ENCODE measurements at regions not wholly inside any gene's neighbourhood (a gene's known extent, or its start where the extent isn't known, plus 50 kb on each side); places are given as distances from the start of the nearest gene placed in this dataset.
"Not testable (repeated sequence)": the region's sequence is repeated elsewhere in the genome, so short reads cannot be mapped to it uniquely, and the experiment has no call there.

- not testable (repeated sequence) for DNase-seq (ENCODE audit: low read depth in 2 of 2)
These were observed 424.3 kb upstream of the ZNF337 start for GRCh38 chr20:26120920-26121319.

DNA sequence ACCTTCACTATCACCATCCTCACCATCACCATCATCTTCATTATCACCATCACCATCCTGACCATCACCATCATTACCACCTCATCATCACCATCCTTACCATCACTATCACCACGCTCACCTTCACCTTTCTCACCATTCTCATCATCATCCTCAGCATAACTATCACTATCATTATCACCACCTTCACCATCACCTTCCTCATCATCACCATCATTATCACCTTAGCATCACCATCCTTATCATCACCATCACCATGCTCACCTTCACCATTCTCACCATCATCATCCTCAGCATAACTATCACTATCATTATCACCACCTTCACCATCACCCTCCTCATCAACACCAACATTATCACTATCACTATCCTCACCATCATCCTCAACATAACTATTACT is 397.8 kb upstream of the ZNF337 start:
- DNase-seq (ENCODE audit: low read depth in 2 of 2), result not testable (repeated sequence)

- DNase-seq (ENCODE audit: low read depth in 2 of 2), result not testable (repeated sequence)
These were observed 395.3 kb upstream of the ZNF337 start for GRCh38 chr20:26091921-26092320.

- DNase-seq (ENCODE audit: low read depth in 2 of 2), result not testable (repeated sequence)
These were observed 389.5 kb upstream of the ZNF337 start for GRCh38 chr20:26086195-26086594.

DNA sequence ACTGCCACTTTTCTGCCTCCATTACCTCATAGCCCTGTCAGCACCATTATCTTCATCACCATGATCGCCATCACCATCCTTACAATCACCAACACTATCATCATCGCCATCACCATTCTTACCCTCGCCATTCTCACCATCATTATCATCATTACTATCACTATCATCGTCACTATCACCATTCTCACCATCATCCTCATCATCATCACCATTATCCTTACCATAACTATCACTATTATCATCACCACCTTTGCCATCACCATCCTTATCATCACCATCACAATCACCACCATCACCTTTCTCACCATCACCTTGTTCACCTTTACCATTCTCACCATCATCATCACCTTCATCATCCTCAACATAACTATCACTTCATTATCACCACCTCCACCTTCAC is 377.3 kb upstream of the ZNF337 start:
- not testable (repeated sequence) for DNase-seq (ENCODE audit: low read depth in 2 of 2)

DNA sequence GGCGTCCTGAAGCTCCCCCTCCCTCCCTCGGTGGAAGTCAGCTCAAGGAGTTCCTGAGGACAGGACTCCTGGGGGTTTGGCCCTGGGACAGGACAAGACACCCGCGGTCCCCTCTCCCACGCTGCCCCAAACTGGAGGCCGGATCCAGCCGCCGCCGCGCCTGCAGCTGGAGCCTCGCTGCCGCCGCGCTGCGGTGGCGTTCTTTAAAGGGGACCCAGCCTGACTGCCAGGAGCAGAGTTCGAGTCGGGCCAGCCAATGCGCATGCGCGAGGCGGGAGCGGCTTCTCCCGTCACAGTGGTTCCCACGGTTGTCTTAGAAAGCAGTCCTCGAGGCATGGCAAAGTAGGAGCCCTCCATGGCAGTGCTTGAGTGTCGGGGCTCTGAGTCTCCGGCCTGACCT is 362.7 kb upstream of the ZNF337 start:
- DNase-seq (ENCODE audit: low read depth in 2 of 2), result not testable (repeated sequence)

DNA sequence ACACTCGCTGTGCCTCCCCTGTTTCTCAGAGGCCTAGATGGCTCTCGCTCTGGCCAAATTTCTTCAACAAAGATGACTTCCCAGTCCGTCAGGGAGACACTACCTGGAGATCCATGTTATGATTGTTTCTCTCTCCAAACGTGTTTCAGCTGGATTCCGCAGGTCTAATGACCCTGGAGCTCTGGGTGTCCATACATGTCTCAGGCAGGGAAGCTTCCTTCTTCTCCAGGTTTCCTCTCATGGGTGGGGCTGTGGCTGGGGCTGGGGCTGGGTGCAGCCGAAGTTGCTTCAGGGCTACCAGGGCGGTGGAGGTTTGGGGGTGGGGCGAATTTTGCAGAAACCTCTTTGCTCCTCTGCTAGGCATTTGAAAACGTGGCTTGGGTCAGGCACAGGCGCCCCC is 361.8 kb upstream of the ZNF337 start:
- not testable (repeated sequence) for DNase-seq (ENCODE audit: low read depth in 2 of 2)

DNA sequence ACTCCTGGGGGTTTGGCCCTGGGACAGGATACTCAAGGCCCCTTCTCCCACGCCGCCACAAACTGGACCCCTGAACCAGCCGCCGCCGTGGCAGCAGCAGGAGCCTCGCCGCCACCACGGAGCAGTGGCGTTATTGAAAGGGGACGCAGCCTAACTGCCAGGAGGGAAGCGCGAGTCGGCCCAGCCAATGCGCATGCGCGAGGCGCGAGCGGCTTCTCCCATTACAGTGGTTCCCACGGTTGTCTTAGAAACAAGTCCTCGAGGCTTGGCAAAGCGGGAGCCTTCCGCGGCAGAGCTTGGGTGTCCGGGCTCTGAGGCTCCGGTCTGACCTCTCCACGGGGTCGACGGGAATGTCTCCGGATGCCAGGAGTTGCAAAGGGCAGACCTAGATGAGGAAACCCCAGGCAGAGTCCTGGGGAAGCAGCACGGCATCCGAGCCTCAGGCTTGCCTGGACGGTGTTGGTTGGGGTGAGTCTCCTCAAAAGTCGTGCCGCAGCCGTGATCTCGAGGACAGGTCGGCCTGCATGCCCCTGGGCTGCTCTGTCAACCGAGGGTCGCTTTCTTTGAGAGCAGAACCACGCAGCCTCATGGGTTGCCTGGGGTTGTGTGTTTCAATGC is 360.6 kb upstream of the ZNF337 start:
- not testable (repeated sequence) for DNase-seq (ENCODE audit: low read depth in 2 of 2)

GRCh38 chr20:26025792-26026191 is 329.1 kb upstream of the ZNF337 start:
- DNase-seq (ENCODE audit: low read depth in 2 of 2), result not testable (repeated sequence)

- DNase-seq (ENCODE audit: low read depth in 2 of 2), result not testable (repeated sequence)
These were observed 314.3 kb upstream of the ZNF337 start for GRCh38 chr20:26010942-26011276.

DNA sequence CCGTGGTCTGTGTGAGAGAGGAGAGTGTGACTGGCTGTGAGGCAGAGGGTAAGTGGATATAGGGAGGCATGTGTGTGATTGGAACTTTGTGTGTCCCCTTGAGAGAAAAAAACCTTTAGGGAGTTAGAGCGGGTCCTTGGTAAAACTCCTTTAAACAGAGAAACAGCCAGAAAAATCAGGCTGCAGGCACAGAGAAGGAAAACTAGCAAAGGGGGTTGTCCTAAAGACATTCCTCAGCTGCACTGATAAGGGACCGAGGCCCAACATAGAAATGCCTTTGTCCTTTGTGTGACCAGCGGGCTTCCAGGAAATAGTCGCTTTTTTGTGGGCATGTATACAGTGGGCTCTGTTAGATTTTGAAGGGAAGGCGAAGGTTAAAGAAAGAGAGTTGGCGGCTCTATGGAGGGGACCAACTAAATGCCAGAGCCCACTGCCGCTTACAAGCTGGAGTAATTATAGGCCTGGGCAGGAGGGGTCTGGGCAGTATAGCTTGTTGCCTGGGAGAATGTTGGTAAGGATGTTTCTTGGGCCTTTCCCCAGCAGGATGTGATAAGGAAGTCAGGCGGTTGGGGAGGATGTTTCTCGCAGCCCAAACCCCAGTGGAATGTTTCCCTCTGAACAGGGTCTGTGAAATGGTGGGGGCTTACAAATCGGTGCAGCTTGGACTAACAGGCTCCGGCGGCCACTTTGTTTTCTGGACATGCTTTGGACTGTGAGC is 313.7 kb upstream of the ZNF337 start:
- DNase-seq (ENCODE audit: low read depth in 2 of 2), result not testable (repeated sequence)

DNA sequence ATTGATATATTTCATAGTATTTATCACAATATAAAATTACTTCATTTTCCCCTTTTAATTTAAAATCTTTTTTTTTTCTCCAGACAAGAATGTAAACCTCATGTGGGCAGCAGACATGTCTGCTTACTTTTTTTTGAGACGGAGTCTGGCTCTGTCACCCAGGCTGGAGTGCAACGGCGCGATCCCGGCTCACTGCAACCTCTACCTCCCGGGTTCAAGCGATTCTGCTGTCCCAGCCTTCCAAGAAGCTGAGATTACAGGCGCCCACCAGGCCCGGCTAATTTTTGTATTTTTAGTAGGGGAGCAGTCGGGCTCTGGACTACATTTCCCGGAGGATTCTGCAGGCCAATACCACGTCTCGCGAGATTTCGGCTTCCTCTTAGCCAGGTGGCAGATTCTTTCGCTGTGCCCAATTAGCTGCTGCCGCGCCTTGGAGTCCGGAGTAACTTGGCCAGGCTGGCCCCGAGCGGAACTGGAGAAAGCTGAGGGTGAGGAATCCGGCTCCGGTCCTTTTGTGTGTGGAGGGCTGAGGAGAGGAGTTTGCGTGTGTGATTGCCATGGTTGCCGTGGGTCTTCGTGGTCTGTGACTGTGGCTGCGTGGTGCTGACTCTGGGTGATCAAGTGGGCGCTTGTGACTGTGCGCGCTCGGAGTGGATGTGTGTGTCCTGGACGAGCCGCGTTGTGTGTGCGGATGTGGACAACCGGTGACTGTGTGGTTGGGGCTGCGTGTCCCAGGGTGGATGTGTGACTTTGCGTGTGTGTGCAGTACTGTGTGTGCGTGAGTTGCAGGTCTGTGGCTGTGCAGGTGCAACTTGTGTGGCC is 313.0 kb upstream of the ZNF337 start:
- peak; percentile 40 to 49 for DNase-seq (ENCODE audit: low read depth in 2 of 2)

GRCh38 chr20:26008026-26008425 is 311.4 kb upstream of the ZNF337 start:
- DNase-seq (ENCODE audit: low read depth in 2 of 2), result not testable (repeated sequence)

- not testable (repeated sequence) for DNase-seq (ENCODE audit: low read depth in 2 of 2)
These were observed 309.5 kb upstream of the ZNF337 start for GRCh38 chr20:26006164-26006563.

DNA sequence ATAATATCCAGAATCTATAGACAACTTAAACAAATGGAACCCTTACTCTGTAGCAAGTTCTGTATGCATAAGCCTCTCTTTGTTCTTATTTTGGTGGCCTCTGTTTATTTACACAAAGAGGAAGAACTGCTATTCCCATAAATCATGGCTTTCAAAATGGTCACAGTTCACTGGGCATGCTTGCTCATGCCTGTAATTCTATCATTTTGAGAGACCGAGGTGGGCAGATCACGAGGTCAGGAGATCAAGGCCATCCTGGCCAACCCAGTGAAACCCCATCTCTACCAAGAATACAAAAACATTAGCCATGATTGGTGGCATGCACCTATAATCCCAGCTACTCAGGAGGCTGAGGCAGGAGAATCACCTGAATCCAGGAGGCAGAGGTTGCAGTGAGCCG is 307.3 kb upstream of the ZNF337 start:
- not testable (repeated sequence) for DNase-seq (ENCODE audit: low read depth in 2 of 2)

- not testable (repeated sequence) for DNase-seq (ENCODE audit: low read depth in 2 of 2)
These were observed 300.9 kb upstream of the ZNF337 start for GRCh38 chr20:25997367-25998038.

DNA sequence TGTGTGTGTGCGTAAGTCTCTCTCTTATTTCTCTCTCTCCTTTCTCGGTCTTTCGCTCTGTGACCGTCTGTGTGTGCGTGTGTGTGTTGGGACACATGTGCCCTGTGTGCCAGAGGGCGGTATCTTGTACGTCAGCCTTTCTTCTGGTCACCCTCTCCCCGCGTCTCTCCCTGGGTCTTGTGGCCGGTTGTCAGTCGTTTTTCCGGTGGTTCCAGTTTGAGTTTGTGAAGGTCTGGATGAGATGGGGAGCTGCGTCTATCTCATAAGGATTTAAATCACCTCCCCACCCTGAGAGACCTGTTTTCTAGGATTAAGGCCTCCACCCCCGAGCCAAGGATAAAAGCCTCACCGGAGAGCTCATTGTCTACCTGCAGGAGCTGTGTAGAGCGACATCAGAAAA is 295.5 kb upstream of the ZNF337 start:
- DNase-seq (ENCODE audit: low read depth in 2 of 2), result no peak

DNA sequence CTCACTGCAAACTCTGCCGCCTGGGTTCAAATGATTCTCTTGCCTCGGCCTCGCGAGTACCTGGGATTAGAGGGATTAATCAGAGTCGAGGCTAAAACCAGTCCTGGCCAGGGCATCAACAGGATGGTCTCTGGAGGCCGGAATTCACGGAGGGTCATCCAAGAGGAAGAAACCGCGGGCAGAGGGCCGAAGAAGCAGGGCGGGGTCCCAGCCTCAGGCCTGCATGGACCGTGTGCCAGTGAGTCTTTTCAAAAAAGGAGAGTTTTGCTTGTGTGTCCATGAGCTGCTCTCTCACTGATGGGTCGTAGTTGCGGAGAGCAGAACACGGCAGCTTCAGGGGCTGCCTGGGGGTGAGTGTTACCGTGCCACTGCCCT is 295.1 kb upstream of the ZNF337 start:
- DNase-seq (ENCODE audit: low read depth in 2 of 2), result no peak

GRCh38 chr20:25991051-25991755 is 294.6 kb upstream of the ZNF337 start:
- DNase-seq (ENCODE audit: low read depth in 2 of 2), result no peak

GRCh38 chr20:25989686-25990085 is 293.0 kb upstream of the ZNF337 start:
- not testable (repeated sequence) for DNase-seq (ENCODE audit: low read depth in 2 of 2)

- no peak for DNase-seq (ENCODE audit: low read depth in 2 of 2)
These were observed 292.5 kb upstream of the ZNF337 start for GRCh38 chr20:25989196-25989595.
